Left ventricle myocardium inferior (tissue), 1 donor: ENCODE measurements at regions not wholly inside any gene's neighbourhood (a gene's known extent, or its start where the extent isn't known, plus 50 kb on each side); places are given as distances from the start of the nearest gene placed in this dataset.
"Not testable (repeated sequence)": the region's sequence is repeated elsewhere in the genome, so short reads cannot be mapped to it uniquely, and the experiment has no call there.

Source experiments
- DNase-seq: peaks from one replicate; pipeline ENCODE4 v3.0.0-alpha.2; 2020
- H3K27ac ChIP-seq: fragments of 200-600 bp; replicated peaks from 2 replicates; pipeline ENCODE4 v1.8.0; 2021
- H3K27me3 ChIP-seq: fragments of 200-600 bp; 2 replicates; pipeline ENCODE4 v1.8.0; 2021; ENCODE audit warnings: low read depth
- H3K36me3 ChIP-seq: fragments of 200-600 bp; 2 replicates; pipeline ENCODE4 v1.8.0; 2021
- H3K4me1 ChIP-seq: fragments of 200-600 bp; 2 replicates; pipeline ENCODE4 v1.8.0; 2021
- H3K4me3 ChIP-seq: fragments of 200-600 bp; 2 replicates; pipeline ENCODE4 v1.8.0; 2021; ENCODE audit warnings: mild to moderate bottlenecking, moderate library complexity
- H3K9me3 ChIP-seq: fragments of 200-600 bp; replicated peaks from 2 replicates; pipeline ENCODE4 v1.8.0; 2021
- CTCF ChIP-seq: fragments of 200-600 bp; IDR thresholded peaks from 2 replicates; pipeline ENCODE4 v1.8.0; 2021; ENCODE audit warnings: antibody characterized with exemption, mild to moderate bottlenecking, borderline replicate concordance
- intact Hi-C: fragments of 100-400 bp; cut with micrococcal nuclease; formaldehyde crosslinking; loops from one replicate; pipeline ENCODE4 v1.11.0; 2022
- donor health status: DM: no; HTN: yes; CAD: no; lungs with severe emphysema.

- no peak for DNase-seq
- H3K4me3 ChIP-seq = no peak overlapping the region
- H3K27me3 ChIP-seq = no peaks in the 10 kb centered on the region
- H3K36me3 ChIP-seq = no peaks in the 10 kb centered on the region
- H3K9me3 ChIP-seq = no peaks in the 10 kb centered on the region
- TF ChIP-seq CTCF = no peak
- intact Hi-C loops = no loop called here
- no peaks in the 10 kb centered on the region for H3K4me1 ChIP-seq
- no peak overlapping the region for H3K27ac ChIP-seq
Measured at GRCh38 chr14:98006008-98006407, 1208.8 kb downstream of the VRK1 start.

- no peaks in the 10 kb centered on the region for H3K4me1 ChIP-seq
- no peak for TF ChIP-seq CTCF
- H3K27ac ChIP-seq = no peak overlapping the region
- no peak for DNase-seq
- no peaks in the 10 kb centered on the region for H3K27me3 ChIP-seq
- intact Hi-C loops = no loop called here
- H3K4me3 ChIP-seq = no peak overlapping the region
- H3K9me3 ChIP-seq = no peaks in the 10 kb centered on the region
- no peaks in the 10 kb centered on the region for H3K36me3 ChIP-seq
Measured at GRCh38 chr14:98008381-98009113, 1211.4 kb downstream of the VRK1 start.

- DNase-seq, H3K4me1 ChIP-seq, H3K27me3 ChIP-seq, H3K9me3 ChIP-seq, H3K4me3 ChIP-seq, intact Hi-C loops, H3K27ac ChIP-seq, H3K36me3 ChIP-seq: not testable (repeated sequence)
Measured at GRCh38 chr14:98009177-98009576, 1212.0 kb downstream of the VRK1 start.

DNA sequence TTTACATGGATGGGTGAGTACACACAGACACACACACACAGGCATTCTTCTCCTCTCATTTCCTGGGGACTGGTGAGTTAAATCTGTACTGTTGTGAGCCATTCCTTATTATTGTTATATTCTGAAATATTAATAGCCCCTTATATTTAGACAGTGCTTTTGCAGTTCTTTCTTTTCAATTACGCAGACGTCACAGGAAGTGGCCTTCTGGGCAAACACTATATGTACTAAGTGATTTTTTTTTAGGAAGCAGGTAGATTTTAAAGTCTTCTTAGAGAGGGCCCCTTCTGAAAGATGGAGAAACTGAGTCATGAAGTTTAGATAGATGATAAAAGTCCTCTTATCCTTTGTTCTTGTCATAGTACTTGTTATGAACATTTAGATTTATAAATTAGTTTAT is 1213.6 kb downstream of the VRK1 start:
- Histone ChIP-seq H3K4me1 (no peaks in the 10 kb centered on the region), H3K27me3 (no peaks in the 10 kb centered on the region), H3K27ac (no peak overlapping the region), H3K9me3 (no peaks in the 10 kb centered on the region), H3K4me3 (no peak overlapping the region), H3K36me3 (no peaks in the 10 kb centered on the region)
- DNase-seq = no peak
- TF ChIP-seq CTCF = no peak
- intact Hi-C loops = no loop called here

- no peaks in the 10 kb centered on the region for H3K4me1 ChIP-seq
- H3K9me3 ChIP-seq = no peaks in the 10 kb centered on the region
- intact Hi-C loops = no loop called here
- H3K27ac ChIP-seq = no peak overlapping the region
- no peaks in the 10 kb centered on the region for H3K36me3 ChIP-seq
- no peak for TF ChIP-seq CTCF
- peaks cover 15% of the 10 kb centered on the region for H3K27me3 ChIP-seq
- DNase-seq = no peak
- H3K4me3 ChIP-seq = no peak overlapping the region
Measured at GRCh38 chr14:98014851-98015615, 1217.9 kb downstream of the VRK1 start.

DNA sequence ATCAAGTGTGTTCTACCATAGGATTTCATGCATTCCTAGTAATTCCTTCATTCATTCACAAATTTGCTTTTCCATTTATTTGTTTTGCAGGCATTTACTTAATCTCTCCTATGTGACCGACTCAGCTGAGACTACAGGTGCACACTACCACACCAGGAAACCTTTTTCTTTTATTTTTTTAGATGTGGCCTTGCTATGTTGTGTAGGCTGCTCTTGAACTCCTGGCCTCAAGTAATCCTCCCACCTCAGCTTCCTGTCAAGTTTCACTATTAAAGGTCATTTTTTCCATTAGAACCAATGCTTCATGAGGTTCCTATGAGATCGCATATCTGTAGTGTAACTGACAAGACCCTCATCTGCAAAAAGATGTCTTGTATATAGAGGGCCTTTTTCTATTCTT is 1218.7 kb downstream of the VRK1 start:
- intact Hi-C loops = no loop called here
- peaks cover 15% of the 10 kb centered on the region for H3K27me3 ChIP-seq
- no peak for DNase-seq
- no peak for TF ChIP-seq CTCF
- H3K27ac ChIP-seq = no peak overlapping the region
- H3K36me3 ChIP-seq = no peaks in the 10 kb centered on the region
- no peaks in the 10 kb centered on the region for H3K9me3 ChIP-seq
- H3K4me3 ChIP-seq = no peak overlapping the region
- no peaks in the 10 kb centered on the region for H3K4me1 ChIP-seq
